BJ (cell line): ENCODE measurements at regions not wholly inside any gene's neighbourhood (a gene's known extent, or its start where the extent isn't known, plus 50 kb on each side); places are given as distances from the start of the nearest gene placed in this dataset.
"Not testable (repeated sequence)": the region's sequence is repeated elsewhere in the genome, so short reads cannot be mapped to it uniquely, and the experiment has no call there.

Experiments used
- CTCF ChIA-PET: fragments of 350-600 bp; formaldehyde crosslinking; extraction: SDS; loops from one replicate; lab custom pipeline; 2021; ENCODE audit warnings: antibody characterized with exemption, inconsistent platforms; lab: Yijun Ruan, JAX
- POLR2A ChIA-PET: fragments of 300-600 bp; sonication (Branson Sonifier 250); formaldehyde crosslinking; extraction: SDS; loops from one replicate; lab custom pipeline; 2021; ENCODE audit warnings: antibody characterized with exemption; lab: Charles Lee
- DNase-seq: peaks from one replicate; pipeline ENCODE4 v3.0.0-alpha.2; 2011; ENCODE audit warnings: low read depth
- H3K27me3 ChIP-seq: 2 replicates; pipeline ENCODE4 v1.6.0; 2011; ENCODE audit warnings: low read length; ENCODE audit not compliant: control insufficient read depth, insufficient read depth
- H3K36me3 ChIP-seq: 2 replicates; pipeline ENCODE4 v1.5.1; 2011; ENCODE audit warnings: low read length; ENCODE audit not compliant: control insufficient read depth, insufficient read depth
- H3K4me3 ChIP-seq: 2 replicates; pipeline ENCODE4 v1.5.1; 2011; ENCODE audit warnings: low read depth, mild to moderate bottlenecking, control low read depth, low read length

GRCh38 chr10:46761471-46761870 lies 149.8 kb upstream of the PTPN20 start:
- DNase-seq, H3K36me3 ChIP-seq, H3K27me3 ChIP-seq, POLR2A ChIA-PET, CTCF ChIA-PET, H3K4me3 ChIP-seq: not testable (repeated sequence)

DNA sequence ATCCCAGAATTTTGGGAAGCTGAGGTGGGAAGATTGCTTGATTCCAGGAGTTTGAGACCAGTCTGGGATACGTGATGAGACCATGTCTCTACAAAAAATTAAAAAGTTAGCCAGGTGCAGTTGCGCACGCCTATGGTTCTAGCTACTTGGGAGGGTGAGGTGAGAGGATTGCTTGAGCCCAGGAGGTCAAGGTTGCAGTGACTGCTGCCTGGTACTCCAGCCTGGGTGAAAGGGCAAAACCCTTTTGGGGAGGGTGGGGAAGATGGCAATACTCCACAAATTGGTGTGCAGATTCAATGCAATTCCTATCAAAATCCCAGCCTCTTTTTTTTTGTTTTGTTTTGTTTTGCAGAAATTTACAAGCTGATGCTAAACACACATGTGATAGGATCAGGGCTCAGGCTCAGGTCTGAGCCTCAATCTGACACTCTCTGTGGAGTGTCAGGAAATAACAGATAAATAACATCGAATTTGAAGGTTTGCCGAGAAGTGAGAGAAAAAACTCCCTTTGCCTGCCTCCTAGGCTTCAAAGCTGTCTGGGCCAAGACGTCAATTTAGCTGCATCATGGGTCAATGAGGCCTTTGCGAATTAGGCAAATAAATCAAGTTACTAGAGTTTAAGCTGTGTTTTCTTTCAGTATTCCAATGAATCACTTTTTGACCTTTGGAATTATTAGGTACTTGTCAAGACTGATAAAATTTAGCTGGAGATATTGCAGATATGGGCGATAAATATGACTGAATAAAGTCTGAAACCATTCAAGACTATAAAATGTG lies 142.5 kb upstream of the PTPN20 start:
- POLR2A ChIA-PET, DNase-seq, CTCF ChIA-PET, H3K4me3 ChIP-seq, H3K36me3 ChIP-seq, H3K27me3 ChIP-seq: not testable (repeated sequence)

DNA sequence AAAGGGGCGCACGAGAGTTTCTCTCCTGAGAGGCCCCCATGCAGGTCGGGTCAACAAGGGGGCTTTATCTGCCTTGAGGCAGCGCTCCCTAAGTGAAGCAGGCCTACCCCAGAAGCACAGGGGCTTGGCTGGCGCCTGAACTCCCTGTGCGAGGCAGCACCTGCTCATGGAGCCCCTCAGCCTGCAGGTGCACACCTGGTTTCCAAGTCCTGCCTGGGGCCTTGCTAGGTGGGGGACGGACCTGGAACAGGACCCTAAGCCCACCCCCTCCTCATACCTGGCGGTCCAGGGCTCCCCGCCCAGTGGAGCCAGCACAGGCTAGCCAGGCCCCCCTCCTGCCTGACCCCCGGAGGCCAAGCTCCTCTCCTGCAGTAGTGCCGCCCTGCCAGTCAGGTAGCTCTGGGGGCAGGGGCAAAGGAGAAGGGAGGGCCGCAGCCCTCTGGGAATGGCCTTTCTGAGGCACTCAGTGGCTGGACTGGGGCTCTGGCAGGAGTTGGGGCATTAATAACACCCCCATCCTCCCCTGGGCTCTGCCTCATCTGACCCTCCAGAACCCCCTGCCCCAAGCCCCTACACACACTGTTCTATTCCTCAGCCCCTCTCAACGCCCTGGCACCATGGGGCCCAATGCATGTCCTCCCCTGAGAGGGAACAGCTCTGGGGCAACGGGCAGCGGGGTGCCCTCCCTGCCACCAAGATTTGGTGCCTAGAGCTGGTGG lies 137.9 kb upstream of the PTPN20 start:
- CTCF ChIA-PET, DNase-seq, H3K36me3 ChIP-seq, H3K4me3 ChIP-seq, POLR2A ChIA-PET, H3K27me3 ChIP-seq: not testable (repeated sequence)

DNA sequence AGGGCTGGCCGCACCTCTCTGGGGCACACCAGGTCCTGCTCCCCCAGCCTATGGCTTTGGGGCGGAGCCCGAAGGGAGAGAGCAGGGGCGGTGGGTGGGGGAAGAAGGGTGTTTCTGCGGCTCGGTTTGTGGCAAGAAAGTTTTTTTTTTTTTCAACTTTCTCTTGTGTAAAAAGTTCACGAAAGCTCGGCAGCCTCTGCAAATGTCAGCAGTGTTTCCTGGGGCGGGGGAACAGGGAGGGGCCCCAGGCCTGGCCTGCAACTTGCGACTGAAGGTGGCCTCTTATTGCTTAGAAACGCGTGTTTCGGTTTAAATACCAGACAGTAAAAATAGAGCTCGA lies 137.4 kb upstream of the PTPN20 start:
- CTCF ChIA-PET, DNase-seq, POLR2A ChIA-PET, H3K27me3 ChIP-seq, H3K4me3 ChIP-seq, H3K36me3 ChIP-seq: not testable (repeated sequence)

DNA sequence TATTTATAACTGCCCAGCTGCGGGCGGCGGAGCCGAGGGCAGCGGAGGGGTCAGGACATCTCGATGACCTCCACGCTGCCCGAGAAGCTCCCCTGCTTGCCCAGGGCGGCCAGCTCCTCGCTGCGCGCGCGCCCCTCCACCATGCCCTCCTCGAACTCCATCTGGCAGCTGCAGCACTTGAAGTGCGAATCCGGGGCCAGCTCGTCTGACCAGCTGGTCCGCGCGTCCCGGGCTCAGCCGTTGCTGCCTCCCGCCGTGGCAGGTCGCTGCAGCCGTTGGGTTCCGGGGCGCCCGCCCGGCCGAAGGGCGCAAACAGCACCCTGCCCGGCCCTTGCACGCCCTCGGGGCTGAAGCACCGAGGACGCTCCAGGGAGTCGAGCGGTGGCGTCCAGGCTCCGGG lies 136.9 kb upstream of the PTPN20 start:
- H3K36me3 ChIP-seq, POLR2A ChIA-PET, H3K4me3 ChIP-seq, DNase-seq, CTCF ChIA-PET, H3K27me3 ChIP-seq: not testable (repeated sequence)

- CTCF ChIA-PET, H3K36me3 ChIP-seq, DNase-seq, H3K27me3 ChIP-seq, H3K4me3 ChIP-seq, POLR2A ChIA-PET: not testable (repeated sequence)
These were observed 136.1 kb upstream of the PTPN20 start for GRCh38 chr10:46774945-46775667.

GRCh38 chr10:46775668-46776059 lies 135.6 kb upstream of the PTPN20 start:
- DNase-seq, POLR2A ChIA-PET, H3K27me3 ChIP-seq, H3K36me3 ChIP-seq, H3K4me3 ChIP-seq, CTCF ChIA-PET: not testable (repeated sequence)

- CTCF ChIA-PET, POLR2A ChIA-PET, H3K36me3 ChIP-seq, DNase-seq, H3K4me3 ChIP-seq, H3K27me3 ChIP-seq: not testable (repeated sequence)
These were observed 131.7 kb upstream of the PTPN20 start for GRCh38 chr10:46779571-46779970.

- POLR2A ChIA-PET, DNase-seq, H3K27me3 ChIP-seq, CTCF ChIA-PET, H3K36me3 ChIP-seq, H3K4me3 ChIP-seq: not testable (repeated sequence)
These were observed 131.1 kb upstream of the PTPN20 start for GRCh38 chr10:46780164-46780563.

- H3K36me3 ChIP-seq, DNase-seq, H3K27me3 ChIP-seq, H3K4me3 ChIP-seq, POLR2A ChIA-PET, CTCF ChIA-PET: not testable (repeated sequence)
These were observed 130.2 kb upstream of the PTPN20 start for GRCh38 chr10:46781001-46781400.

DNA sequence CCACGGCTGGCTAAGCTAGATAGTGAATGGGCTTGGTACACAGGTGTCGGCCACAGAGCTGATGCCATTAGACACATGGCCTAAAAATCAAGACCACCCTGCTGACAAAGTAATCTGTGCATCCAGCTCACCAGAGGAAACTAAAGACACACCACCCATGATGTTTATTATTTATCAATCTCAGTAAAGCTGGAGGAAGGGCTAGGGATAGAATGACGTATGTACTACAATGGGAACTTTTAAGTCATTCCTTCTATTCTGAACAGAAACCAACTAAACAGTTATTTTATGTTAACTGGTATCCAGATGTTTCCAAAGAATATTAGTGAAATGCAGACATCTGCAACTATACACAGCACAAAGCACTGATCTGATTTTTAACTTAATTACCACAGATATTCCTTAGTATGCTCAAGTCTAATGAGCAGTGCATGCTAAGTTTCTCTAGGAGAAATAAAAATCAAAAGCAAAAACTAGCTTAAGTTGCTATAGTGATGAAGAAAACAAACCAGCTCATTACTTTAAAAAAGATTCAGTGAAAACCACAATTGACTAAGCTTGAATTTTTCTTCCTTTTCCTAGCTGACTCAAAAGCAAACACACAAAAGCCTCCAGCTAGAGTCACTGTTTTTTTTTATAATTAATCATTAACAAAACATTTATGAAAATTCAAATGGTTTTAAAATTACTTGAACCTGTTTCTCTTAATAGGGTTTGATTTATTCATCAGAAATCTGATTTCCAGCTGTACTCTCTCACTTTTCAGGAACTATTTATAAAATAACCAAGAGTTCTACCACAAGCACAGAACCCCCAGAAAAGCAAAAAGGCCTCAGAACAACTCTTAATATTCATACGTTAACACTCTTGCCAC lies 129.0 kb upstream of the PTPN20 start:
- H3K4me3 ChIP-seq, H3K27me3 ChIP-seq, DNase-seq, POLR2A ChIA-PET, H3K36me3 ChIP-seq, CTCF ChIA-PET: not testable (repeated sequence)

DNA sequence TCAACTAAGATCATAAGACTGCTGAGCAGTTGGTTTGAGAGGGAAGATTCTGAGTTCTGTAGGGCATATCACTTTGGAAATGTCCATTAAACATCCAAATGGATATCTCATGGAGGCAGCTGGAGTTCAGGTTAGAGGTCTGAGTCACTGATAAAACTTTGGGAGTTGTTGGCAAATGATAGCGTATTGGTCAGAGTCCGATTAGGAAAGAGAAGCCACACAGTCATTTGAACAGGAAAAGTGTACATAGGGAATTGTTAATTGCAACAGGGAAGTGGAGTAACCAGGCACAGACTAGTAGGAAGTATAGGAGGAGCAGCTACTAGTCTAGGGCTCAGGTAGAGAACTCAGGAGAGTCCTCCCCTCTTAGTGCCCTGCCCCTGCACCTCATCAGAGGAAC lies 126.6 kb upstream of the PTPN20 start:
- H3K4me3 ChIP-seq, POLR2A ChIA-PET, DNase-seq, CTCF ChIA-PET, H3K36me3 ChIP-seq, H3K27me3 ChIP-seq: not testable (repeated sequence)
